Endothelial cell of umbilical vein (primary cell): ENCODE measurements at regions not wholly inside any gene's neighbourhood (a gene's known extent, or its start where the extent isn't known, plus 50 kb on each side); places are given as distances from the start of the nearest gene placed in this dataset.

Experiments
- BruUV-seq: library from RNA; stranded (reverse); fragments of 400-500 nt; replicated peaks from 2 replicates; lab custom pipeline; 2021; lab: Mats Ljungman, UMichigan
- CTCF ChIA-PET: fragments of 300-600, 350-600 bp; sonication (Branson Sonifier 250); formaldehyde crosslinking; loops from one replicate; lab custom pipeline; 2021; ENCODE audit warnings: antibody characterized with exemption, inconsistent platforms; lab: Charles Lee
- POLR2A ChIA-PET: fragments of 300-600, 350-600 bp; sonication (Branson Sonifier 250); formaldehyde crosslinking; loops from one replicate; lab custom pipeline; 2021; ENCODE audit warnings: antibody characterized with exemption, inconsistent platforms; lab: Charles Lee
- DNase-seq: peaks from one replicate; pipeline ENCODE4 v3.0.0-alpha.2; 2011; ENCODE audit warnings: low read depth, low spot score
- FAIRE-seq: peaks from 2 replicates; lab custom pipeline; 2011; peaks lifted over from hg19 to GRCh38; lab: Jason Lieb, UNC
- H2AFZ ChIP-seq: 2 replicates; pipeline ENCODE4 v1.6.0; 2012; ENCODE audit warnings: low read depth, low read length, control low read depth, inconsistent platforms
- H3K27ac ChIP-seq: 2 replicates; pipeline ENCODE4 v1.5.1; 2011; ENCODE audit warnings: low read depth, mild to moderate bottlenecking, control low read depth, low read length, moderate library complexity; ENCODE audit not compliant: insufficient read depth
- H3K27me3 ChIP-seq, 2 experiments: 2 replicates each; pipeline versions ENCODE4 v1.6.0 to v1.6.1; 2011; ENCODE audit warnings: low read length in 2 of 2, mixed read lengths in 1 of 2; ENCODE audit not compliant: control insufficient read depth in 2 of 2, insufficient read depth in 2 of 2
- H3K36me3 ChIP-seq, 2 experiments: 2 replicates in 1 of 2; 3 replicates in 1 of 2; pipeline ENCODE4 v1.5.1; 2011; ENCODE audit warnings: low read length in 2 of 2, mild to moderate bottlenecking in 1 of 2, moderate library complexity in 1 of 2; ENCODE audit not compliant: control insufficient read depth in 2 of 2, insufficient read depth in 2 of 2; ENCODE audit errors: extremely low read depth in 1 of 2
- H3K4me1 ChIP-seq: 3 replicates; pipeline ENCODE4 v1.5.1; 2011; ENCODE audit warnings: mild to moderate bottlenecking, low read length; ENCODE audit not compliant: control insufficient read depth, insufficient read depth; ENCODE audit errors: extremely low read depth
- H3K4me2 ChIP-seq: 2 replicates; pipeline ENCODE4 v1.6.1; 2011; ENCODE audit warnings: low read length, control low read depth, mixed read lengths; ENCODE audit not compliant: insufficient read depth
- H3K4me3 ChIP-seq, 3 experiments: fragments of 200-600 bp in 1 of 3; sonication (generic), shearing (Covaris generic) in 1 of 3; replicated peaks in 1 of 3; 2 replicates each; pipeline ENCODE4 v1.5.1; 2011 to 2016; ENCODE audit warnings: control low read depth in 3 of 3, low read length in 3 of 3, mild to moderate bottlenecking in 2 of 3, inconsistent platforms in 1 of 3, low read depth in 1 of 3, moderate library complexity in 1 of 3; ENCODE audit not compliant: insufficient read depth in 1 of 3
- H3K79me2 ChIP-seq: 2 replicates; pipeline ENCODE4 v1.6.0; 2012; ENCODE audit warnings: low read length, inconsistent platforms; ENCODE audit not compliant: control insufficient read depth, insufficient read depth
- H3K9ac ChIP-seq: replicated peaks from 2 replicates; pipeline ENCODE3; 2011; ENCODE audit warnings: low read length, control low read depth; ENCODE audit not compliant: insufficient read depth; ENCODE audit errors: extremely low read depth
- H3K9me1 ChIP-seq: replicated peaks from 3 replicates; pipeline ENCODE4 v1.6.0; 2011; ENCODE audit warnings: mild to moderate bottlenecking, low read length; ENCODE audit not compliant: control insufficient read depth, insufficient read depth; ENCODE audit errors: extremely low read depth
- H3K9me3 ChIP-seq: replicated peaks from 2 replicates; pipeline ENCODE4 v1.5.1; 2012; ENCODE audit warnings: low read length, inconsistent platforms; ENCODE audit not compliant: control insufficient read depth, insufficient read depth
- H4K20me1 ChIP-seq: replicated peaks from 2 replicates; pipeline ENCODE3; 2011; ENCODE audit warnings: mild to moderate bottlenecking, low read length; ENCODE audit not compliant: control insufficient read depth, insufficient read depth; ENCODE audit errors: extremely low read depth
- CTCF ChIP-seq, 2 donors: IDR thresholded peaks; 1 replicate in 1 of 2; 2 replicates in 1 of 2; pipeline ENCODE4 v1.5.1; 2011; ENCODE audit warnings: low read length in 2 of 2, mild to moderate bottlenecking in 2 of 2, moderate library complexity in 2 of 2, control low read depth in 1 of 2, inconsistent platforms in 1 of 2, low read depth in 1 of 2; ENCODE audit not compliant: insufficient read depth in 1 of 2; ENCODE audit errors: extremely low read depth in 1 of 2
- EZH2 ChIP-seq: IDR thresholded peaks from 2 replicates; pipeline ENCODE4 v1.6.1; 2012; ENCODE audit warnings: borderline replicate concordance, low read depth, mild to moderate bottlenecking, moderate library complexity, low read length, inconsistent platforms; ENCODE audit not compliant: severe bottlenecking
- FOS ChIP-seq: IDR thresholded peaks from 2 replicates; pipeline ENCODE4 v1.6.1; 2011; ENCODE audit warnings: mild to moderate bottlenecking, low read length, moderate library complexity, borderline replicate concordance; ENCODE audit not compliant: insufficient read depth
- GATA2 ChIP-seq: IDR thresholded peaks from 2 replicates; pipeline ENCODE4 v1.7.0; 2011; ENCODE audit warnings: low read depth, mild to moderate bottlenecking, moderate library complexity, mixed read lengths, low read length; ENCODE audit not compliant: insufficient read length, insufficient read depth
- JUN ChIP-seq: IDR thresholded peaks from 2 replicates; pipeline ENCODE4 v1.6.1; 2011; ENCODE audit warnings: borderline replicate concordance, low read depth; ENCODE audit not compliant: insufficient read length, insufficient read depth
- MAX ChIP-seq: IDR thresholded peaks from 2 replicates; pipeline ENCODE4 v1.6.1; 2011; ENCODE audit not compliant: insufficient read depth, insufficient read length
- MYC ChIP-seq: IDR thresholded peaks from one replicate; pipeline ENCODE4 v1.6.1; 2011; ENCODE audit warnings: mild to moderate bottlenecking, low read depth, low read length
- POLR2A ChIP-seq: IDR thresholded peaks from 2 replicates; pipeline ENCODE4 v1.6.1; 2012; ENCODE audit warnings: low read depth, mild to moderate bottlenecking, control low read depth, low read length
- POLR2AphosphoS5 ChIP-seq: IDR thresholded peaks from 2 replicates; pipeline ENCODE4 v1.6.1; 2012; ENCODE audit warnings: low read depth, mild to moderate bottlenecking, control low read depth, low read length, moderate library complexity; ENCODE audit not compliant: insufficient read depth
- dilution Hi-C: fragments of 300-500 bp; cut with MboI; formaldehyde crosslinking; loops from one replicate; pipeline ENCODE4 v1.15.0; 2019; ENCODE audit warnings: low sequenced_read_pairs; ENCODE audit not compliant: extremely low pct_ligation_motif_present
- intact Hi-C: fragments of 100-400 bp; cut with micrococcal nuclease; formaldehyde crosslinking; loops from one replicate; pipeline ENCODE4 v1.10.0; 2022

GRCh38 chr6:126957721-126958120 is 160.8 kb upstream of the RSPO3 start:
- H3K79me2 ChIP-seq: no peaks in the 10 kb centered on the region
- no peaks in the 10 kb centered on the region for H3K36me3 ChIP-seq
- FAIRE-seq (no peak), DNase-seq (no peak)
- no TSS peak for BruUV-seq
- dilution Hi-C loops (no loop called here), intact Hi-C loops (no loop called here)
- no peaks in the 10 kb centered on the region for H3K4me1 ChIP-seq
- no peak overlapping the region for H3K4me2 ChIP-seq
- no peaks in the 10 kb centered on the region for H3K9me1 ChIP-seq
- TF ChIP-seq MYC (no peak), MAX (no peak), JUN (no peak), POLR2AphosphoS5 (no peak), CTCF (IDR thresholded peaks at IDR 0.05; ENCODE audit: extremely low read depth in 1 of 2, insufficient read depth in 1 of 2, low read depth in 1 of 2, low read length in 2 of 2) (no peak), POLR2A (no peak), GATA2 (no peak), FOS (no peak), EZH2 (no peak)
- ChIA-PET CTCF (no interaction called here), POLR2A (no interaction called here)
- H3K27me3 ChIP-seq: no peaks in the 10 kb centered on the region
- no peaks in the 10 kb centered on the region for H3K9me3 ChIP-seq
- no peak overlapping the region for H2AFZ ChIP-seq
- no peaks in the 10 kb centered on the region for H4K20me1 ChIP-seq
- no peak overlapping the region for H3K9ac ChIP-seq
- H3K4me3 ChIP-seq: no peak overlapping the region
- H3K27ac ChIP-seq: no peak overlapping the region
